Left lung (tissue), 4 donors: ENCODE measurements at regions not wholly inside any gene's neighbourhood (a gene's known extent, or its start where the extent isn't known, plus 50 kb on each side); places are given as distances from the start of the nearest gene placed in this dataset.

Source experiments
- ATAC-seq: fragments of 200-7000 bp; cut with Tn5 transposase; one replicate; pipeline ENCODE4 v1.9.1; 2020; ENCODE audit warnings: moderate library complexity
- DNase-seq, 4 donors: peaks; one replicate each; pipeline ENCODE4 v3.0.0-alpha.2; 2013 to 2020
- H3K27ac ChIP-seq, 2 donors: fragments of 200-600 bp; sonication (generic) in 1 of 2; one replicate each; pipeline versions ENCODE4 v1.5.0 to v1.8.0; 2020 to 2021
- H3K27me3 ChIP-seq, 2 donors: fragments of 200-600 bp; sonication (generic) in 1 of 2; one replicate each; pipeline versions ENCODE4 v1.5.0 to v1.8.0; 2020 to 2021
- H3K36me3 ChIP-seq, 2 donors: fragments of 200-600 bp; sonication (generic) in 1 of 2; one replicate each; pipeline versions ENCODE4 v1.5.0 to v1.8.0; 2020 to 2021
- H3K4me1 ChIP-seq, 2 donors: fragments of 200-600 bp; one replicate each; pipeline ENCODE4 v1.8.0; 2021
- H3K4me3 ChIP-seq, 2 donors: fragments of 200-600 bp; sonication (generic) in 1 of 2; one replicate each; pipeline versions ENCODE4 v1.5.0 to v1.8.0; 2020 to 2021; ENCODE audit warnings: mild to moderate bottlenecking in 1 of 2
- H3K9me3 ChIP-seq, 2 donors: fragments of 200-600 bp; sonication (generic) in 1 of 2; one replicate each; pipeline versions ENCODE4 v1.5.0 to v1.8.0; 2020 to 2021
- CTCF ChIP-seq, 2 donors: fragments of 200-600 bp; sonication (generic) in 1 of 2; IDR thresholded peaks; one replicate each; pipeline versions ENCODE4 v1.5.0 to v1.8.0; 2021; ENCODE audit warnings: antibody characterized with exemption in 2 of 2
- intact Hi-C, 2 donors: fragments of 100-400 bp; cut with DNase I; formaldehyde crosslinking; loops; one replicate each; pipeline versions ENCODE4 v1.11.2 to v1.14.2; 2022
- donor health status: DM: no; HTN: yes; CAD: no.
- donor health status: DM: no; HTN: no; CAD: no.

DNA sequence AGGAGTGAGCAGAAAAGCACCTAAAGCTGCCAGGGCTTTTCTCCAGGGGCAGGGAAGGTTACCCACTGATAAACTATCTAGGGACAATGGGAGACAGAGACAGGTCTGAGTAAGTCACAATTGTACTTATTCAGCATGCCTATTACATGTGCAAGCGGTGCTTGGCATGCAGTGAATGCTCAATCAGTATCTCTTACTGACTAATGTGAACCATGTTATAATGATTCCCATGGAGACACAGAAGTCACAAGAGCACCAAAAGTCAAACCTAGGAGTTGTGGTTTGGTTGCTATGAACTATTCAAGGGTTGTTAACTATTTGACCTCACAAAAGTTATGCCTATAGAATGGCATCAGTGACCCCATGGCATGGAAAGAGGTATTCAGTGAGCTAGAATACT lies 50.0 kb upstream of the RASGRP1 start:
- DNase-seq (no peak), ATAC-seq (no peak)
- Histone ChIP-seq H3K27me3 (no peaks in the 10 kb centered on the region), H3K4me3 (no peak overlapping the region), H3K27ac (no peak overlapping the region), H3K4me1 (no peaks in the 10 kb centered on the region), H3K9me3 (no peaks in the 10 kb centered on the region), H3K36me3 (no peaks in the 10 kb centered on the region)
- intact Hi-C loops = no loop called here
- TF ChIP-seq CTCF (IDR thresholded peaks at IDR 0.05) = no peak

DNA sequence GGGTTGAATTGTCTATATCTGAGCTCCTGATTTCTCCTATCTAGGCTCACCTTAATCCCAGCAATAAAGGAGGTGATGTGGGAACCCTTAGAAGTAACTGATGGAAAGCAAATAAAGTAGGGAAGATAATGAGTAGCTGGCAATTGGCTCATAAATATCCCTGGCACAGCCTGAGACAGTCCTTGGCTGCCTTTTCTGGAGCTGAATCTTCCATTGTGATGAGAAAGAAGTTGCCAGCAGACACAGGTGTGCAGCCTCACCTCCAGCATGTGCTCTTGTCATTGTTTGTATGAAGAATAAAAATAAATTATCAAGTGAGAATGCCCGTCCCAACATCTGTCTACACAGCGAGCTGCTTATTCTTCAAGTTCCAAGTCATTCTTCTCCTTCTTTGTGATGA lies 53.2 kb upstream of the RASGRP1 start:
- H3K36me3 ChIP-seq = no peaks in the 10 kb centered on the region
- TF ChIP-seq CTCF (IDR thresholded peaks at IDR 0.05) = no peak
- ATAC-seq (no peak), DNase-seq (no peak)
- H3K9me3 ChIP-seq = no peaks in the 10 kb centered on the region
- intact Hi-C loops = no loop called here
- no peaks in the 10 kb centered on the region for H3K27me3 ChIP-seq
- no peak overlapping the region for H3K4me3 ChIP-seq
- H3K27ac ChIP-seq = no peak overlapping the region
- H3K4me1 ChIP-seq = peaks cover 0 to 3% of the 10 kb centered on the region in 2 donors

- Histone ChIP-seq H3K27ac (no peak overlapping the region), H3K27me3 (no peaks in the 10 kb centered on the region), H3K9me3 (no peaks in the 10 kb centered on the region), H3K4me3 (no peak overlapping the region), H3K36me3 (no peaks in the 10 kb centered on the region), H3K4me1 (peaks cover 0 to 3% of the 10 kb centered on the region in 2 donors)
- TF ChIP-seq CTCF (IDR thresholded peaks at IDR 0.05) = no peak
- no peak for DNase-seq
- intact Hi-C loops = no loop called here
- no peak for ATAC-seq
Observed at GRCh38 chr15:38618242-38618955, 53.8 kb upstream of the RASGRP1 start.

- Histone ChIP-seq H3K27ac (peak overlapping the region in 1 of 2 donors; percentile 6), H3K36me3 (no peaks in the 10 kb centered on the region), H3K4me1 (peaks cover 0 to 5% of the 10 kb centered on the region in 2 donors), H3K4me3 (no peak overlapping the region), H3K27me3 (no peaks in the 10 kb centered on the region), H3K9me3 (no peaks in the 10 kb centered on the region)
- intact Hi-C loops = no loop called here
- ATAC-seq = peak; percentile 55
- no peak for DNase-seq
- TF ChIP-seq CTCF (IDR thresholded peaks at IDR 0.05) = no peak
Observed at GRCh38 chr15:38620098-38620497, 55.5 kb upstream of the RASGRP1 start.

DNA sequence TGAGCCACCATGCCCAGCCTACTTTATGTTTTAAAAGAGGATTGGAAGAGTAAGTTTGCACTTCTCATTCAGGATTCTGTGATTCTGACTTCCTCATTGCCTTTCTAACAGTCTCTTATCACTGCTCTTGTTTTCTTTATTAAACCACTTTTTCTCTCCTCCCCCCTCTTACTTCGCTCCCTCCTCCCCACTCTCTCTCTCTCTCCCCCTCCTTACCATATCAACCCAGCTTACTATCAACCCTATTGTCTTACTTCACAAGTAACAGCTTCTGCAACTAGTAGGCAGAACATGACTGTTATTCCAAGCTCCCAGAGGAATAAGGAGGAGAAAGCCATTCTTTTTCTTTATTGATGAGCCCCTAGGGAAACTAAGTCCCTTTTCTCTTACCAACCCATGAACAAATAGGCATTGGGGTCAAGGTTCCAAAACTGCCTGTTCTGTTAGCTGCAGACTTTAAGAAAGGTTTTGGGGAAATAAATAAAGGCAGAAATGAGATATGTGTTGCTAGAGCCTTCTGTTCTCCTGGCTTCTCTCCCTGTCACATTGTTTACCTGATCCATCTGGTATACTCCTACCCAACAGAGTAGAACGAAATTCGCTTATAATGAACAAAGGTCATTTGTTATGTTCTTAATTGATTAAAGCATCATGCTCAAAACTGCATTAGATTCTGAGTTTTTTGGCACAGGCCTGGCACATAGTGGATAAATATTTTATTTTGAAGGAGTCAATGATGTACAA lies 56.4 kb upstream of the RASGRP1 start:
- TF ChIP-seq CTCF (IDR thresholded peaks at IDR 0.05) = no peak
- H3K27me3 ChIP-seq = no peaks in the 10 kb centered on the region
- H3K36me3 ChIP-seq = no peaks in the 10 kb centered on the region
- peaks cover 0 to 5% of the 10 kb centered on the region in 2 donors for H3K4me1 ChIP-seq
- H3K4me3 ChIP-seq = no peak overlapping the region
- ATAC-seq = peak; percentile 55
- DNase-seq = no peak
- H3K27ac ChIP-seq = peak overlapping the region in 1 of 2 donors; percentile 6
- intact Hi-C loops = no loop called here
- no peaks in the 10 kb centered on the region for H3K9me3 ChIP-seq
